Neural progenitor cell (in vitro differentiated cells): ENCODE measurements at regions not wholly inside any gene's neighbourhood (a gene's known extent, or its start where the extent isn't known, plus 50 kb on each side); places are given as distances from the start of the nearest gene placed in this dataset.

Source experiments
- DNase-seq: peaks from one replicate; pipeline ENCODE4 v3.0.0-alpha.2; 2016; ENCODE audit warnings: low spot score
- H2AFZ ChIP-seq: fragments of 200-600 bp; sonication (generic); replicated peaks from 2 replicates; pipeline ENCODE4 v1.6.1; 2016; ENCODE audit warnings: antibody characterized with exemption
- H3F3A ChIP-seq: fragments of 200-600 bp; sonication (generic); 2 replicates; pipeline ENCODE4 v1.6.1; 2016; ENCODE audit warnings: antibody characterized with exemption, low read depth
- H3K27ac ChIP-seq: fragments of 200-600 bp; sonication (generic); 2 replicates; pipeline ENCODE4 v1.5.1; 2016; ENCODE audit warnings: mild to moderate bottlenecking
- H3K27me3 ChIP-seq: fragments of 200-600 bp; sonication (generic); 2 replicates; pipeline ENCODE4 v1.6.1; 2016; ENCODE audit warnings: mild to moderate bottlenecking, moderate library complexity
- H3K36me3 ChIP-seq: fragments of 200-600 bp; sonication (generic); 2 replicates; pipeline ENCODE4 v1.5.1; 2016
- H3K4me1 ChIP-seq: fragments of 200-600 bp; sonication (generic); 2 replicates; pipeline ENCODE4 v1.6.1; 2016; ENCODE audit warnings: mixed run types
- H3K4me2 ChIP-seq: fragments of 200-600 bp; sonication (generic); 2 replicates; pipeline ENCODE4 v1.6.1; 2016
- H3K4me3 ChIP-seq: fragments of 200-600 bp; sonication (generic); 2 replicates; pipeline ENCODE4 v1.5.1; 2016
- H3K79me2 ChIP-seq: fragments of 200-600 bp; sonication (generic); 2 replicates; pipeline ENCODE4 v1.6.1; 2016; ENCODE audit warnings: low read depth
- H3K9ac ChIP-seq: fragments of 200-600 bp; sonication (generic); 2 replicates; pipeline ENCODE4 v1.6.1; 2016
- H3K9me3 ChIP-seq: fragments of 200-600 bp; sonication (generic); 2 replicates; pipeline ENCODE4 v1.5.1; 2016; ENCODE audit warnings: low read depth
- H4K20me1 ChIP-seq: fragments of 200-600 bp; sonication (generic); 2 replicates; pipeline ENCODE4 v1.6.1; 2016; ENCODE audit warnings: low read depth
- H3K27ac Mint-ChIP-seq: 3 replicates; pipeline ENCODE4 v1.8.0; 2021; ENCODE audit warnings: mixed read lengths
- H3K27me3 Mint-ChIP-seq: 2 replicates; pipeline ENCODE4 v1.8.0; 2022; ENCODE audit warnings: low read depth, mild to moderate bottlenecking, inconsistent platforms, moderate library complexity, mixed read lengths; ENCODE audit not compliant: insufficient read depth
- H3K36me3 Mint-ChIP-seq: 3 replicates; pipeline ENCODE4 v1.8.0; 2021; ENCODE audit warnings: mixed read lengths
- H3K4me1 Mint-ChIP-seq: 3 replicates; pipeline ENCODE4 v1.8.0; 2021; ENCODE audit warnings: mixed read lengths
- H3K4me3 Mint-ChIP-seq: 3 replicates; pipeline ENCODE4 v1.8.0; 2021; ENCODE audit warnings: mild to moderate bottlenecking, moderate library complexity, mixed read lengths
- H3K9me3 Mint-ChIP-seq: 3 replicates; pipeline ENCODE4 v1.8.0; 2020; ENCODE audit warnings: mixed read lengths
- EZH2 ChIP-seq: fragments of 200-600 bp; sonication (generic); IDR thresholded peaks from 2 replicates; pipeline ENCODE4 v1.6.1; 2017; ENCODE audit warnings: antibody characterized with exemption, mild to moderate bottlenecking, moderate library complexity
- EZH2phosphoT487 ChIP-seq: fragments of 200-600 bp; sonication (generic); IDR thresholded peaks from 2 replicates; pipeline ENCODE4 v1.6.1; 2017; ENCODE audit warnings: antibody characterized with exemption
- TF ChIP-seq, protein P1 (sequence below): fragments of 200-600 bp; sonication (generic); IDR thresholded peaks from 2 replicates; pipeline ENCODE4 v1.5.1; 2017; ENCODE audit warnings: antibody characterized with exemption, mild to moderate bottlenecking

GRCh38 chr9:108554831-108555230, 301.0 kb downstream of the ACTL7B start:
- Histone ChIP-seq H4K20me1 (no peaks in the 10 kb centered on the region), H3K9me3 (no peaks in the 10 kb centered on the region), H3K36me3 (no peaks in the 10 kb centered on the region), H3K4me1 (peaks cover 12% of the 10 kb centered on the region), H3F3A (peaks cover 3% of the 10 kb centered on the region), H3K27ac (no peak overlapping the region), H2AFZ (no peak overlapping the region), H3K4me3 (no peak overlapping the region), H3K27me3 (no peaks in the 10 kb centered on the region), H3K4me2 (no peak overlapping the region), H3K79me2 (no peaks in the 10 kb centered on the region), H3K9ac (no peak overlapping the region)
- Mint-ChIP-seq H3K27ac (no peak overlapping the region), H3K36me3 (no peaks in the 10 kb centered on the region), H3K4me1 (peaks cover 13% of the 10 kb centered on the region), H3K27me3 (no peaks in the 10 kb centered on the region), H3K4me3 (no peak overlapping the region), H3K9me3 (no peaks in the 10 kb centered on the region)
- DNase-seq: no peak
- TF ChIP-seq EZH2 (no peak), EZH2phosphoT487 (no peak)
- TF ChIP-seq, protein P1, sequence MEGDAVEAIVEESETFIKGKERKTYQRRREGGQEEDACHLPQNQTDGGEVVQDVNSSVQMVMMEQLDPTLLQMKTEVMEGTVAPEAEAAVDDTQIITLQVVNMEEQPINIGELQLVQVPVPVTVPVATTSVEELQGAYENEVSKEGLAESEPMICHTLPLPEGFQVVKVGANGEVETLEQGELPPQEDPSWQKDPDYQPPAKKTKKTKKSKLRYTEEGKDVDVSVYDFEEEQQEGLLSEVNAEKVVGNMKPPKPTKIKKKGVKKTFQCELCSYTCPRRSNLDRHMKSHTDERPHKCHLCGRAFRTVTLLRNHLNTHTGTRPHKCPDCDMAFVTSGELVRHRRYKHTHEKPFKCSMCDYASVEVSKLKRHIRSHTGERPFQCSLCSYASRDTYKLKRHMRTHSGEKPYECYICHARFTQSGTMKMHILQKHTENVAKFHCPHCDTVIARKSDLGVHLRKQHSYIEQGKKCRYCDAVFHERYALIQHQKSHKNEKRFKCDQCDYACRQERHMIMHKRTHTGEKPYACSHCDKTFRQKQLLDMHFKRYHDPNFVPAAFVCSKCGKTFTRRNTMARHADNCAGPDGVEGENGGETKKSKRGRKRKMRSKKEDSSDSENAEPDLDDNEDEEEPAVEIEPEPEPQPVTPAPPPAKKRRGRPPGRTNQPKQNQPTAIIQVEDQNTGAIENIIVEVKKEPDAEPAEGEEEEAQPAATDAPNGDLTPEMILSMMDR: no peak

GRCh38 chr9:108553111-108553635, 302.6 kb downstream of the ACTL7B start:
- Histone ChIP-seq H4K20me1 (no peaks in the 10 kb centered on the region), H3K27ac (no peak overlapping the region), H3K4me3 (no peak overlapping the region), H3K9ac (no peak overlapping the region), H3K27me3 (no peaks in the 10 kb centered on the region), H3K79me2 (no peaks in the 10 kb centered on the region), H2AFZ (no peak overlapping the region), H3F3A (peaks cover 3% of the 10 kb centered on the region), H3K9me3 (no peaks in the 10 kb centered on the region), H3K4me1 (peaks cover 12% of the 10 kb centered on the region), H3K4me2 (no peak overlapping the region), H3K36me3 (no peaks in the 10 kb centered on the region)
- Mint-ChIP-seq H3K36me3 (no peaks in the 10 kb centered on the region), H3K27me3 (peaks cover 2% of the 10 kb centered on the region), H3K27ac (no peak overlapping the region), H3K4me3 (no peak overlapping the region), H3K4me1 (peaks cover 13% of the 10 kb centered on the region), H3K9me3 (no peaks in the 10 kb centered on the region)
- no peak for TF ChIP-seq EZH2
- no peak for TF ChIP-seq EZH2phosphoT487
- TF ChIP-seq, protein P1: no peak
- no peak for DNase-seq

- no peaks in the 10 kb centered on the region for H4K20me1 ChIP-seq
- H3K79me2 ChIP-seq: no peaks in the 10 kb centered on the region
- no peak overlapping the region for H3K4me2 ChIP-seq
- H3K4me1 ChIP-seq: peaks cover 12% of the 10 kb centered on the region
- Mint-ChIP-seq H3K27me3 (peaks cover 2% of the 10 kb centered on the region), H3K4me3 (no peak overlapping the region), H3K36me3 (no peaks in the 10 kb centered on the region), H3K4me1 (peaks cover 13% of the 10 kb centered on the region), H3K9me3 (no peaks in the 10 kb centered on the region), H3K27ac (no peak overlapping the region)
- H3K27ac ChIP-seq: no peak overlapping the region
- TF ChIP-seq, protein P1: no peak
- no peak for TF ChIP-seq EZH2
- TF ChIP-seq EZH2phosphoT487: no peak
- no peak overlapping the region for H3K4me3 ChIP-seq
- no peak overlapping the region for H3K9ac ChIP-seq
- H3F3A ChIP-seq: peaks cover 3% of the 10 kb centered on the region
- DNase-seq: no peak
- H3K9me3 ChIP-seq: no peaks in the 10 kb centered on the region
- H2AFZ ChIP-seq: no peak overlapping the region
- no peaks in the 10 kb centered on the region for H3K27me3 ChIP-seq
- no peaks in the 10 kb centered on the region for H3K36me3 ChIP-seq
Measured at GRCh38 chr9:108552459-108553040, 303.2 kb downstream of the ACTL7B start.
